HCT116 (cell line): ENCODE measurements at regions not wholly inside any gene's neighbourhood (a gene's known extent, or its start where the extent isn't known, plus 50 kb on each side); places are given as distances from the start of the nearest gene placed in this dataset.

Experiments
- ATAC-seq: fragments of 200-7000 bp; cut with Tn5 transposase; 2 replicates; pipeline ENCODE4 v1.9.1; 2020; ENCODE audit warnings: mild to moderate bottlenecking, moderate library complexity
- BruUV-seq: library from RNA; stranded (reverse); fragments of 400-500 nt; replicated peaks from 2 replicates; lab custom pipeline; 2021; lab: Mats Ljungman, UMichigan
- CTCF ChIA-PET: fragments of 300-600 bp; sonication (Branson Sonifier 250); formaldehyde crosslinking; loops from one replicate; lab custom pipeline; 2021; ENCODE audit warnings: antibody characterized with exemption; lab: Charles Lee
- POLR2A ChIA-PET: fragments of 300-600, 350-600 bp; sonication (Branson Sonifier 250); formaldehyde crosslinking; loops from one replicate; lab custom pipeline; 2021; ENCODE audit warnings: antibody characterized with exemption; lab: Charles Lee
- RAD21 ChIA-PET, 2 experiments: fragments of 300-600 bp; sonication (Branson Sonifier 250); formaldehyde crosslinking; loops; one replicate each; lab custom pipeline; 2023; ENCODE audit warnings: low total read pairs in 2 of 2; ENCODE audit not compliant: uncharacterized antibody in 2 of 2, unreplicated experiment in 2 of 2, low non-redundant PET in 1 of 2; lab: Charles Lee
- DNase-seq: peaks from one replicate; pipeline ENCODE4 v3.0.0-alpha.2; 2010; ENCODE audit warnings: low read depth, low spot score
- H2AFZ ChIP-seq: fragments of 200-600 bp; shearing (Covaris generic), sonication (generic); 2 replicates; pipeline ENCODE4 v1.6.1; 2017; ENCODE audit warnings: low read depth, mixed run types, mixed read lengths, antibody characterized with exemption, low read length; ENCODE audit not compliant: poor library complexity, severe bottlenecking
- H3K27ac ChIP-seq: 2 replicates; pipeline ENCODE4 v1.5.1; 2012; ENCODE audit warnings: low read depth, low read length
- H3K27me3 ChIP-seq: fragments of 200-600 bp; sonication (generic); 2 replicates; pipeline ENCODE4 v1.6.1; 2016; ENCODE audit warnings: mixed run types, low read length, mixed read lengths; ENCODE audit not compliant: insufficient read depth
- H3K36me3 ChIP-seq, 2 experiments: fragments of 200-500 bp in 1 of 2; fragments of 200-600 bp in 1 of 2; sonication (Bioruptor generic) in 1 of 2; sonication (generic) in 1 of 2; 2 replicates each; pipeline versions ENCODE4 v1.5.1 to v1.6.1; 2014 to 2016; ENCODE audit warnings: low read length in 2 of 2, inconsistent platforms in 1 of 2, mixed read lengths in 1 of 2, mixed run types in 1 of 2; ENCODE audit not compliant: insufficient read depth in 2 of 2, control insufficient read depth in 1 of 2
- H3K4me1 ChIP-seq, 2 experiments: fragments of 200-600 bp in 1 of 2; sonication (generic) in 1 of 2; 2 replicates each; pipeline versions ENCODE4 v1.5.1 to v1.6.1; 2012 to 2017; ENCODE audit warnings: low read length in 2 of 2, inconsistent platforms in 1 of 2, mild to moderate bottlenecking in 1 of 2, mixed read lengths in 1 of 2, mixed run types in 1 of 2, moderate library complexity in 1 of 2; ENCODE audit not compliant: insufficient read depth in 2 of 2, control insufficient read depth in 1 of 2
- H3K4me2 ChIP-seq: fragments of 200-600 bp; sonication (generic); 2 replicates; pipeline ENCODE4 v1.6.1; 2017; ENCODE audit warnings: mixed run types, low read length, mixed read lengths
- H3K4me3 ChIP-seq, 2 experiments: fragments of 200-600 bp in 1 of 2; sonication (generic) in 1 of 2; replicated peaks in 1 of 2; 2 replicates each; pipeline ENCODE4 v1.5.1; 2011 to 2016; ENCODE audit warnings: low read length in 2 of 2, control low read depth in 1 of 2, low read depth in 1 of 2, mild to moderate bottlenecking in 1 of 2, mixed read lengths in 1 of 2, mixed run types in 1 of 2
- H3K79me2 ChIP-seq: fragments of 200-600 bp; sonication (generic); 2 replicates; pipeline ENCODE4 v1.6.1; 2017; ENCODE audit warnings: mild to moderate bottlenecking, mixed run types, low read length, moderate library complexity, mixed read lengths; ENCODE audit not compliant: insufficient read depth
- H3K9ac ChIP-seq: fragments of 200-600 bp; sonication (generic); 2 replicates; pipeline ENCODE4 v1.6.1; 2016; ENCODE audit warnings: low read length, mixed read lengths
- H3K9me2 ChIP-seq: fragments of 200-600 bp; sonication (generic), shearing (Covaris generic); 2 replicates; pipeline ENCODE4 v1.6.1; 2017; ENCODE audit warnings: mixed run types, mild to moderate bottlenecking, moderate library complexity; ENCODE audit not compliant: insufficient read depth
- H3K9me3 ChIP-seq, 2 experiments: fragments of 200-500 bp in 1 of 2; fragments of 200-600 bp in 1 of 2; sonication (Bioruptor generic) in 1 of 2; sonication (generic) in 1 of 2; 2 replicates each; pipeline ENCODE4 v1.6.1; 2014 to 2017; ENCODE audit warnings: low read length in 2 of 2, mixed read lengths in 2 of 2, inconsistent platforms in 1 of 2, low read depth in 1 of 2, mild to moderate bottlenecking in 1 of 2, mixed run types in 1 of 2, moderate library complexity in 1 of 2; ENCODE audit not compliant: control insufficient read depth in 1 of 2, insufficient read depth in 1 of 2
- H4K20me1 ChIP-seq: fragments of 200-600 bp; sonication (generic), shearing (Covaris generic); 2 replicates; pipeline ENCODE4 v1.6.1; 2017; ENCODE audit warnings: mixed run types, mild to moderate bottlenecking, moderate library complexity; ENCODE audit not compliant: insufficient read depth
- CBX3 ChIP-seq: IDR thresholded peaks from 2 replicates; pipeline ENCODE4 v1.6.1; 2012; ENCODE audit warnings: low read depth
- EGR1 ChIP-seq: IDR thresholded peaks from 2 replicates; pipeline ENCODE4 v1.6.1; 2012; ENCODE audit warnings: low read depth
- ELF1 ChIP-seq: IDR thresholded peaks from 2 replicates; pipeline ENCODE4 v1.6.1; 2012; ENCODE audit warnings: low read depth, borderline replicate concordance
- ZNF274 ChIP-seq: fragments of 200-500 bp; sonication (Bioruptor generic); IDR thresholded peaks from 2 replicates; pipeline ENCODE4 v1.6.1; 2014; ENCODE audit warnings: mild to moderate bottlenecking, low read depth, low read length, inconsistent platforms
- intact Hi-C: fragments of 100-400 bp; cut with micrococcal nuclease; formaldehyde crosslinking; loops from 2 replicates; pipeline ENCODE4 v1.10.0; 2022
- TF ChIP-seq, protein P1 (sequence below): IDR thresholded peaks from 2 replicates; pipeline ENCODE4 v1.6.1; 2011; ENCODE audit warnings: mild to moderate bottlenecking, low read length, moderate library complexity; ENCODE audit not compliant: insufficient replicate concordance; ENCODE audit errors: extremely low read depth
- TF ChIP-seq, protein P2 (sequence below), 3 experiments: fragments of 200-600 bp in 1 of 3; sonication (generic) in 1 of 3; IDR thresholded peaks in 2 of 3; conservative IDR thresholded peaks in 1 of 3; 2 replicates each; pipeline ENCODE4 v1.5.1; 2012 to 2017; ENCODE audit warnings: low read depth in 2 of 3, low read length in 2 of 3, antibody characterized with exemption in 1 of 3, borderline replicate concordance in 1 of 3, control low read depth in 1 of 3, mild to moderate bottlenecking in 1 of 3, mixed read lengths in 1 of 3, mixed run types in 1 of 3, moderate library complexity in 1 of 3; ENCODE audit not compliant: insufficient read depth in 1 of 3
- TF ChIP-seq, protein P3 (sequence below): IDR thresholded peaks from 2 replicates; pipeline ENCODE4 v1.6.1; 2012

DNA sequence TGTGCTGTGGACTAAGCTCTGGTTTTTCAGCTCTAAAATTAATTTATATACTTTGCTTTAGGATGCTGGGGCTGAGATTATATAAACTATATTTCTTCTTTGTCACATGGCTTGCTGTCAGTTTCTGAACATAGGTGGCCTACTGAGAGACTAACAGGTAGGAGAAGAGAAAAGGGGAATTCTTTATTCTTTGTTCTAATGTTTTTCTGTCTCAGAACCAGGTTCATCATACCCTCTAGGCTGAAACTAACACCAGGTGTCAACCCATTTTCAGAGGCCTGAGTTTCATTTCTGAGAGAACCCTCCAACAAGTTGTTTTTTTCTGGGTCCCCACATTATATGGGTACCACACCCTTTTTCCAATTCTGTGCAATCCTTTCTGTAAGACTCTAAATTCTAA is 843.6 kb downstream of the TRIB2 start:
- Histone ChIP-seq H3K4me2 (no peak overlapping the region), H3K9me3 (peaks cover 0 to 16% of the 10 kb centered on the region in 2 experiments; a peak in 2 of 4 replicates), H2AFZ (no peak overlapping the region), H3K27me3 (no peaks in the 10 kb centered on the region), H3K4me3 (no peak overlapping the region), H3K9me2 (no peaks in the 10 kb centered on the region), H3K36me3 (no peaks in the 10 kb centered on the region), H3K79me2 (no peaks in the 10 kb centered on the region), H3K27ac (no peak overlapping the region), H3K4me1 (no peaks in the 10 kb centered on the region), H3K9ac (no peak overlapping the region), H4K20me1 (no peaks in the 10 kb centered on the region)
- no peak for DNase-seq
- BruUV-seq = no TSS peak
- TF ChIP-seq EGR1 (no peak), CBX3 (no peak), ELF1 (no peak), ZNF274 (no peak)
- TF ChIP-seq, protein P1, sequence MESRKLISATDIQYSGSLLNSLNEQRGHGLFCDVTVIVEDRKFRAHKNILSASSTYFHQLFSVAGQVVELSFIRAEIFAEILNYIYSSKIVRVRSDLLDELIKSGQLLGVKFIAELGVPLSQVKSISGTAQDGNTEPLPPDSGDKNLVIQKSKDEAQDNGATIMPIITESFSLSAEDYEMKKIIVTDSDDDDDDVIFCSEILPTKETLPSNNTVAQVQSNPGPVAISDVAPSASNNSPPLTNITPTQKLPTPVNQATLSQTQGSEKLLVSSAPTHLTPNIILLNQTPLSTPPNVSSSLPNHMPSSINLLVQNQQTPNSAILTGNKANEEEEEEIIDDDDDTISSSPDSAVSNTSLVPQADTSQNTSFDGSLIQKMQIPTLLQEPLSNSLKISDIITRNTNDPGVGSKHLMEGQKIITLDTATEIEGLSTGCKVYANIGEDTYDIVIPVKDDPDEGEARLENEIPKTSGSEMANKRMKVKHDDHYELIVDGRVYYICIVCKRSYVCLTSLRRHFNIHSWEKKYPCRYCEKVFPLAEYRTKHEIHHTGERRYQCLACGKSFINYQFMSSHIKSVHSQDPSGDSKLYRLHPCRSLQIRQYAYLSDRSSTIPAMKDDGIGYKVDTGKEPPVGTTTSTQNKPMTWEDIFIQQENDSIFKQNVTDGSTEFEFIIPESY = no peak
- TF ChIP-seq, protein P2, sequence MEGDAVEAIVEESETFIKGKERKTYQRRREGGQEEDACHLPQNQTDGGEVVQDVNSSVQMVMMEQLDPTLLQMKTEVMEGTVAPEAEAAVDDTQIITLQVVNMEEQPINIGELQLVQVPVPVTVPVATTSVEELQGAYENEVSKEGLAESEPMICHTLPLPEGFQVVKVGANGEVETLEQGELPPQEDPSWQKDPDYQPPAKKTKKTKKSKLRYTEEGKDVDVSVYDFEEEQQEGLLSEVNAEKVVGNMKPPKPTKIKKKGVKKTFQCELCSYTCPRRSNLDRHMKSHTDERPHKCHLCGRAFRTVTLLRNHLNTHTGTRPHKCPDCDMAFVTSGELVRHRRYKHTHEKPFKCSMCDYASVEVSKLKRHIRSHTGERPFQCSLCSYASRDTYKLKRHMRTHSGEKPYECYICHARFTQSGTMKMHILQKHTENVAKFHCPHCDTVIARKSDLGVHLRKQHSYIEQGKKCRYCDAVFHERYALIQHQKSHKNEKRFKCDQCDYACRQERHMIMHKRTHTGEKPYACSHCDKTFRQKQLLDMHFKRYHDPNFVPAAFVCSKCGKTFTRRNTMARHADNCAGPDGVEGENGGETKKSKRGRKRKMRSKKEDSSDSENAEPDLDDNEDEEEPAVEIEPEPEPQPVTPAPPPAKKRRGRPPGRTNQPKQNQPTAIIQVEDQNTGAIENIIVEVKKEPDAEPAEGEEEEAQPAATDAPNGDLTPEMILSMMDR (IDR thresholded peaks at IDR 0.05 in 2 of 3, conservative IDR thresholded peaks at IDR 0.05 in 1 of 3; ENCODE audit: borderline replicate concordance in 1 of 3, insufficient read depth in 1 of 3, low read depth in 2 of 3, low read length in 2 of 3) = no peak
- TF ChIP-seq, protein P3, sequence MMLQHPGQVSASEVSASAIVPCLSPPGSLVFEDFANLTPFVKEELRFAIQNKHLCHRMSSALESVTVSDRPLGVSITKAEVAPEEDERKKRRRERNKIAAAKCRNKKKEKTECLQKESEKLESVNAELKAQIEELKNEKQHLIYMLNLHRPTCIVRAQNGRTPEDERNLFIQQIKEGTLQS = no peak
- CTCF ChIA-PET = no interaction called here
- POLR2A ChIA-PET = no interaction called here
- intact Hi-C loops = no loop called here
- RAD21 ChIA-PET = no interaction called here
- no peak for ATAC-seq
